GM23248 (cell line): ENCODE measurements at regions not wholly inside any gene's neighbourhood (a gene's known extent, or its start where the extent isn't known, plus 50 kb on each side); places are given as distances from the start of the nearest gene placed in this dataset.

Source experiments
- DNase-seq: peaks from one replicate; pipeline ENCODE4 v3.0.0-alpha.2; 2015
- H2AFZ ChIP-seq: fragments of 200-600 bp; sonication (generic); 2 replicates; pipeline ENCODE4 v1.6.1; 2016; ENCODE audit warnings: antibody characterized with exemption
- H3F3A ChIP-seq: fragments of 200-600 bp; sonication (generic); 2 replicates; pipeline ENCODE4 v1.6.1; 2016; ENCODE audit warnings: mild to moderate bottlenecking, antibody characterized with exemption, mixed run types; ENCODE audit not compliant: insufficient read depth
- H3K27ac ChIP-seq: fragments of 200-600 bp; sonication (generic); 2 replicates; pipeline ENCODE4 v1.5.1; 2016; ENCODE audit warnings: mild to moderate bottlenecking
- H3K27me3 ChIP-seq: fragments of 200-600 bp; sonication (generic); replicated peaks from 2 replicates; pipeline ENCODE4 v1.6.1; 2016; ENCODE audit warnings: mild to moderate bottlenecking; ENCODE audit not compliant: insufficient read depth
- H3K36me3 ChIP-seq: fragments of 200-600 bp; sonication (generic); 2 replicates; pipeline ENCODE4 v1.6.1; 2016; ENCODE audit warnings: low read depth, mild to moderate bottlenecking
- H3K4me1 ChIP-seq: fragments of 200-600 bp; sonication (generic); 2 replicates; pipeline ENCODE4 v1.6.1; 2016; ENCODE audit warnings: mild to moderate bottlenecking; ENCODE audit not compliant: insufficient read depth
- H3K4me2 ChIP-seq: fragments of 200-600 bp; sonication (generic); one replicate; pipeline ENCODE4 v1.6.1; 2016; ENCODE audit warnings: mild to moderate bottlenecking; ENCODE audit not compliant: unreplicated experiment
- H3K4me3 ChIP-seq: fragments of 200-600 bp; sonication (generic); 2 replicates; pipeline ENCODE4 v1.5.1; 2016; ENCODE audit warnings: mild to moderate bottlenecking
- H3K79me2 ChIP-seq: fragments of 200-600 bp; sonication (generic); 2 replicates; pipeline ENCODE4 v1.6.1; 2016; ENCODE audit warnings: mild to moderate bottlenecking; ENCODE audit not compliant: insufficient read depth
- H3K9ac ChIP-seq: fragments of 200-600 bp; sonication (generic); 2 replicates; pipeline ENCODE4 v1.6.1; 2016; ENCODE audit warnings: mild to moderate bottlenecking
- H3K9me2 ChIP-seq: fragments of 200-600 bp; sonication (generic); 2 replicates; pipeline ENCODE4 v1.6.1; 2016; ENCODE audit warnings: mixed run types, mild to moderate bottlenecking, moderate library complexity; ENCODE audit not compliant: insufficient read depth
- H3K9me3 ChIP-seq: fragments of 200-600 bp; sonication (generic); one replicate; pipeline ENCODE4 v1.6.1; 2017; ENCODE audit warnings: low read depth
- H4K20me1 ChIP-seq: fragments of 200-600 bp; sonication (generic); 2 replicates; pipeline ENCODE4 v1.6.0; 2016; ENCODE audit not compliant: insufficient read depth
- EZH2 ChIP-seq: fragments of 200-600 bp; sonication (generic); IDR thresholded peaks from 2 replicates; pipeline ENCODE4 v1.6.1; 2018; ENCODE audit warnings: antibody characterized with exemption, mild to moderate bottlenecking; ENCODE audit not compliant: insufficient read depth, poor library complexity, severe bottlenecking
- EZH2phosphoT487 ChIP-seq: fragments of 200-600 bp; sonication (generic); IDR thresholded peaks from 2 replicates; pipeline ENCODE4 v1.6.1; 2018; ENCODE audit warnings: antibody characterized with exemption, moderate library complexity, mild to moderate bottlenecking, low read depth; ENCODE audit not compliant: insufficient read depth
- WGBS, 2 experiments: methylation state at CpG; one replicate each; pipeline ENCODE4 v1.1.6; 2015 to 2017; ENCODE audit warnings: low lambda C conversion rate in 2 of 2, low coverage in 1 of 2; ENCODE audit errors: missing lambda C conversion rate in 2 of 2; 5-methylcytosine and 5-hydroxymethylcytosine counted together
- in situ Hi-C: fragments of 300-500 bp; cut with MboI; formaldehyde crosslinking; loops from 2 replicates; pipeline ENCODE4 v1.15.0; 2020

DNA sequence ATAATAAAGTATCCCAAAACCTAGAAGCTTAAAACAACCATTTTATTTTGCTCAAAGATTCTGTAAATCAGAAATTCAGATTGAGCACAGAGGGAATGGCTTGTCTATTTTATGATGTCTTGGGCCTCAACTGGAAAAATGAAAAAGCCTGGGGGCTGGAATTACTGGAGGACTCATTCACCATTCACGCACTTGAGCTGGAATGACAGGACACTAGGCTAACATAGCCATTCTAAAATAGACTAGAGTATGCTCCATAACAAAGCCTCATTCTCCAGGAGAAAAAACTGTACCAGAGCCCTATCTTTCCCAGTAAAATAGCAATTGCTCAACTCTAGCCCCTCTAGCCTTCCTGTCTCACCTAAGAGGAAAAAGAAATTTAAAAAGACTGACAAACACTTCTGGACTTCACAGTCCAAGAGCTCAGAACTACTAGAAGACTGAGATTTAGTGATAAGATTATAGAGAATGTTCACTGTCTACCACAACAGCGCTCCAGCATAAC, 145.4 kb upstream of the BTBD3 start:
- no peaks in the 10 kb centered on the region for H3K27me3 ChIP-seq
- no peaks in the 10 kb centered on the region for H3K79me2 ChIP-seq
- H4K20me1 ChIP-seq, result no peaks in the 10 kb centered on the region
- H3K9me2 ChIP-seq, result no peaks in the 10 kb centered on the region
- H3K4me2 ChIP-seq, result no peak overlapping the region
- no peak for DNase-seq
- WGBS, 2 experiments, result 73 to 79% methylated on average over 2 of the region's 2 CpGs
- H3K4me1 ChIP-seq, result peaks cover 9% of the 10 kb centered on the region; the same call in 1 of the 2 replicates
- H2AFZ ChIP-seq, result no peak overlapping the region
- H3K9ac ChIP-seq, result no peak overlapping the region
- H3K36me3 ChIP-seq, result no peaks in the 10 kb centered on the region
- H3K4me3 ChIP-seq, result no peak overlapping the region
- TF ChIP-seq EZH2 (no peak), EZH2phosphoT487 (no peak)
- no peak overlapping the region for H3K27ac ChIP-seq
- peaks cover 10% of the 10 kb centered on the region; the same call in 1 of the 2 replicates for H3F3A ChIP-seq
- H3K9me3 ChIP-seq, result no peaks in the 10 kb centered on the region
- in situ Hi-C loops, result no loop called here

DNA sequence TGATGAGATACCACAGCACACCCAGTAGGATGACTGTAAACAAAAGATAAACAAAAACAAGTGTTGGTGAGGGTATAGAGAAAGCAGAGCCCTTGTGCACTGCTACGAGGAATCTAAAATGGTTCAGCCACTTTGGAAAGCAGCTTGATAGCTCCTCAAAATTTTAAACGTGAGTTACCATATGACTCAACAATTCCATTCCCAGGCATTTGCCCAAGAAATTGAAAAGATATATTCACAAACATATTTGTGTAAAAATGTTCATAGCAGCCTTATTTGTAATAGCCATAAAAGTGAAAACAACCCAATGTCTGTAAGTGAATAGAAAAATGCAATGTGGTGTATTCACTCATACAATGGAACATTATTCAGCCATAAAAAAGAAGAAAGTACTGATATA, 141.0 kb upstream of the BTBD3 start:
- WGBS, 2 experiments, result 37 to 43% methylated on average over 2 of the region's 2 CpGs
- H3K9me2 ChIP-seq, result no peaks in the 10 kb centered on the region
- peak overlapping the region; percentile 18 for H3K4me2 ChIP-seq
- H3K9me3 ChIP-seq, result no peaks in the 10 kb centered on the region
- no peak overlapping the region for H3K4me3 ChIP-seq
- H3K36me3 ChIP-seq, result no peaks in the 10 kb centered on the region
- no peaks in the 10 kb centered on the region for H3K79me2 ChIP-seq
- no peaks in the 10 kb centered on the region for H3K27me3 ChIP-seq
- in situ Hi-C loops, result no loop called here
- no peak overlapping the region for H2AFZ ChIP-seq
- peak; percentile 47 for DNase-seq
- TF ChIP-seq EZH2 (no peak), EZH2phosphoT487 (no peak)
- H3K4me1 ChIP-seq, result peaks cover 14% of the 10 kb centered on the region
- H3F3A ChIP-seq, result peaks cover 16% of the 10 kb centered on the region; the same call in 1 of the 2 replicates
- H3K9ac ChIP-seq, result no peak overlapping the region
- no peak overlapping the region for H3K27ac ChIP-seq
- no peaks in the 10 kb centered on the region for H4K20me1 ChIP-seq

GRCh38 chr20:11777387-11778205, 140.1 kb upstream of the BTBD3 start:
- Histone ChIP-seq H2AFZ (peak overlapping the region; percentile 47), H3K4me1 (peaks cover 14% of the 10 kb centered on the region), H3K9ac (no peak overlapping the region), H3K9me2 (no peaks in the 10 kb centered on the region), H3K4me3 (peak overlapping the region; percentile 42), H3F3A (peaks cover 16% of the 10 kb centered on the region; the same call in 1 of the 2 replicates), H3K79me2 (no peaks in the 10 kb centered on the region), H3K36me3 (no peaks in the 10 kb centered on the region), H4K20me1 (no peaks in the 10 kb centered on the region), H3K4me2 (peak overlapping the region; percentile 50), H3K27me3 (no peaks in the 10 kb centered on the region; the same call in 1 of the 2 replicates), H3K9me3 (no peaks in the 10 kb centered on the region), H3K27ac (0 out of 2 replicates have a peak overlapping the region, but pooled peaks have one; percentile 1)
- DNase-seq, result peak; percentile 54
- TF ChIP-seq EZH2 (no peak), EZH2phosphoT487 (no peak)
- in situ Hi-C loops, result no loop called here
- WGBS, 2 experiments, result 56 to 57% methylated on average over 14 of the region's 14 CpGs

GRCh38 chr20:11778206-11778570, 139.5 kb upstream of the BTBD3 start:
- peak overlapping the region; percentile 50 for H3K4me2 ChIP-seq
- no peaks in the 10 kb centered on the region for H3K79me2 ChIP-seq
- H3K4me1 ChIP-seq, result peaks cover 14% of the 10 kb centered on the region
- no peaks in the 10 kb centered on the region for H3K36me3 ChIP-seq
- in situ Hi-C loops, result no loop called here
- no peaks in the 10 kb centered on the region for H3K9me3 ChIP-seq
- H2AFZ ChIP-seq, result peak overlapping the region; percentile 47
- DNase-seq, result peak; percentile 18
- H3K27ac ChIP-seq, result 0 out of 2 replicates have a peak overlapping the region, but pooled peaks have one; percentile 1
- peak overlapping the region; percentile 42 for H3K4me3 ChIP-seq
- no peak overlapping the region for H3K9ac ChIP-seq
- peaks cover 16% of the 10 kb centered on the region; the same call in 1 of the 2 replicates for H3F3A ChIP-seq
- H4K20me1 ChIP-seq, result no peaks in the 10 kb centered on the region
- no peaks in the 10 kb centered on the region; the same call in 1 of the 2 replicates for H3K27me3 ChIP-seq
- 4 to 8% methylated on average over 5 of the region's 5 CpGs for WGBS, 2 experiments
- no peaks in the 10 kb centered on the region for H3K9me2 ChIP-seq
- TF ChIP-seq EZH2 (no peak), EZH2phosphoT487 (no peak)
